SU-DHL-6 (cell line): ENCODE measurements at regions not wholly inside any gene's neighbourhood (a gene's known extent, or its start where the extent isn't known, plus 50 kb on each side); places are given as distances from the start of the nearest gene placed in this dataset.

ENCODE experiments used
- H2AFZ ChIP-seq: fragments of 200-600 bp; sonication (generic); 2 replicates; pipeline ENCODE4 v1.6.1; 2014; ENCODE audit warnings: low read depth, mild to moderate bottlenecking, moderate library complexity, mixed read lengths, antibody characterized with exemption, low read length; ENCODE audit not compliant: severe bottlenecking
- H3F3A ChIP-seq: fragments of 200-600 bp; shearing (Covaris generic); 2 replicates; pipeline ENCODE4 v1.6.0; 2016; ENCODE audit warnings: antibody characterized with exemption, mild to moderate bottlenecking; ENCODE audit not compliant: insufficient read depth
- H3K27ac ChIP-seq: fragments of 200-600 bp; sonication (generic); 2 replicates; pipeline ENCODE4 v1.5.1; 2016; ENCODE audit warnings: low read depth, mild to moderate bottlenecking, low read length, moderate library complexity, mixed read lengths
- H3K27me3 ChIP-seq: fragments of 200-600 bp; sonication (generic), shearing (Covaris generic); 2 replicates; pipeline ENCODE4 v1.6.0; 2014; ENCODE audit warnings: mild to moderate bottlenecking, low read length
- H3K36me3 ChIP-seq: fragments of 200-600 bp; sonication (generic); 2 replicates; pipeline ENCODE4 v1.6.1; 2014; ENCODE audit warnings: mild to moderate bottlenecking, low read length, mixed read lengths
- H3K4me2 ChIP-seq: fragments of 300-600, 200-600 bp; shearing (Covaris generic), sonication (generic); 2 replicates; pipeline ENCODE4 v1.6.0; 2014; ENCODE audit warnings: low read length, low read depth, mild to moderate bottlenecking; ENCODE audit not compliant: poor library complexity, severe bottlenecking
- H3K4me3 ChIP-seq: fragments of 200-600 bp; sonication (generic); 2 replicates; pipeline ENCODE4 v1.5.1; 2014; ENCODE audit warnings: antibody characterized with exemption, low read length, mild to moderate bottlenecking, mixed read lengths; ENCODE audit not compliant: insufficient read depth, poor library complexity, severe bottlenecking
- H3K79me2 ChIP-seq: fragments of 200-600 bp; sonication (generic); 2 replicates; pipeline ENCODE4 v1.6.1; 2014; ENCODE audit warnings: mild to moderate bottlenecking, low read length, moderate library complexity; ENCODE audit not compliant: insufficient read depth
- H3K9ac ChIP-seq: fragments of 200-600 bp; sonication (generic); 2 replicates; pipeline ENCODE4 v1.7.0; 2014; ENCODE audit warnings: mild to moderate bottlenecking, low read length
- H3K9me2 ChIP-seq: fragments of 200-600 bp; sonication (generic); replicated peaks from 2 replicates; pipeline ENCODE4 v1.6.1; 2014; ENCODE audit warnings: low read length; ENCODE audit not compliant: insufficient read depth
- H3K9me3 ChIP-seq: fragments of 200-600 bp; sonication (generic); 2 replicates; pipeline ENCODE4 v1.6.1; 2014; ENCODE audit warnings: low read length, mixed read lengths; ENCODE audit not compliant: insufficient read depth
- H4K20me1 ChIP-seq: fragments of 200-600 bp; sonication (generic); 2 replicates; pipeline ENCODE4 v1.6.1; 2014; ENCODE audit warnings: low read depth, mild to moderate bottlenecking, antibody characterized with exemption, low read length, moderate library complexity, mixed read lengths
- CTCF ChIP-seq: fragments of 200-600 bp; sonication (generic); IDR thresholded peaks from one replicate; pipeline ENCODE4 v1.5.1; 2017; ENCODE audit warnings: antibody characterized with exemption, mild to moderate bottlenecking, low read length, moderate library complexity; ENCODE audit not compliant: insufficient read depth, poor library complexity, severe bottlenecking
- EZH2phosphoT487 ChIP-seq: fragments of 200-600 bp; sonication (generic), shearing (Covaris generic); conservative IDR thresholded peaks from 2 replicates; pipeline ENCODE4 v1.6.1; 2018; ENCODE audit warnings: mild to moderate bottlenecking, antibody characterized with exemption, low read length, moderate library complexity, mixed read lengths

- Histone ChIP-seq H3K27ac (no peak overlapping the region), H2AFZ (no peak overlapping the region), H3F3A (no peaks in the 10 kb centered on the region), H3K9me2 (no peaks in the 10 kb centered on the region), H3K9ac (no peak overlapping the region), H3K9me3 (no peaks in the 10 kb centered on the region), H3K4me2 (no peak overlapping the region), H3K27me3 (no peaks in the 10 kb centered on the region), H3K4me3 (no peak overlapping the region), H3K36me3 (no peaks in the 10 kb centered on the region), H4K20me1 (no peaks in the 10 kb centered on the region), H3K79me2 (no peaks in the 10 kb centered on the region)
- TF ChIP-seq CTCF (no peak), EZH2phosphoT487 (no peak)
These were observed 393.2 kb upstream of the ZNF608 start for GRCh38 chr5:125139590-125139989.

GRCh38 chr5:125140220-125140619 lies 393.8 kb upstream of the ZNF608 start:
- no peaks in the 10 kb centered on the region for H3K9me3 ChIP-seq
- H2AFZ ChIP-seq, result no peak overlapping the region
- H3K79me2 ChIP-seq, result no peaks in the 10 kb centered on the region
- no peaks in the 10 kb centered on the region for H3K9me2 ChIP-seq
- H3K4me3 ChIP-seq, result no peak overlapping the region
- H4K20me1 ChIP-seq, result no peaks in the 10 kb centered on the region
- no peaks in the 10 kb centered on the region for H3K27me3 ChIP-seq
- H3F3A ChIP-seq, result no peaks in the 10 kb centered on the region
- no peak overlapping the region for H3K4me2 ChIP-seq
- H3K9ac ChIP-seq, result no peak overlapping the region
- H3K27ac ChIP-seq, result no peak overlapping the region
- TF ChIP-seq CTCF (no peak), EZH2phosphoT487 (no peak)
- H3K36me3 ChIP-seq, result no peaks in the 10 kb centered on the region

- Histone ChIP-seq H2AFZ (no peak overlapping the region), H3F3A (no peaks in the 10 kb centered on the region), H4K20me1 (no peaks in the 10 kb centered on the region), H3K9me3 (no peaks in the 10 kb centered on the region), H3K4me2 (no peak overlapping the region), H3K79me2 (no peaks in the 10 kb centered on the region), H3K27me3 (no peaks in the 10 kb centered on the region), H3K9me2 (no peaks in the 10 kb centered on the region), H3K27ac (no peak overlapping the region), H3K9ac (no peak overlapping the region), H3K36me3 (no peaks in the 10 kb centered on the region), H3K4me3 (no peak overlapping the region)
- TF ChIP-seq CTCF, result no peak
- no peak for TF ChIP-seq EZH2phosphoT487
These were observed 394.4 kb upstream of the ZNF608 start for GRCh38 chr5:125140855-125141254.

GRCh38 chr5:125142458-125142857 lies 396.0 kb upstream of the ZNF608 start:
- Histone ChIP-seq H3K9me2 (no peaks in the 10 kb centered on the region), H3K27ac (no peak overlapping the region), H3K9ac (no peak overlapping the region), H2AFZ (no peak overlapping the region), H3K4me2 (no peak overlapping the region), H3K79me2 (no peaks in the 10 kb centered on the region), H3K36me3 (no peaks in the 10 kb centered on the region), H3K9me3 (no peaks in the 10 kb centered on the region), H4K20me1 (no peaks in the 10 kb centered on the region), H3K4me3 (no peak overlapping the region), H3K27me3 (no peaks in the 10 kb centered on the region), H3F3A (no peaks in the 10 kb centered on the region)
- TF ChIP-seq CTCF (no peak), EZH2phosphoT487 (no peak)
